ENCODE measurements at regions not wholly inside any gene's neighbourhood (a gene's known extent, or its start where the extent isn't known, plus 50 kb on each side); places are given as distances from the start of the nearest gene placed in this dataset.

GRCh38 chrX:65601530-65602220 is 65.8 kb upstream of the MSN start:
- H3K4me3 ChIP-seq (replicated peaks in 1 of 2; ENCODE audit: low read depth in 2 of 2, low read length in 2 of 2), result no peak overlapping the region
- peak; percentile 94 to 95 for DNase-seq (ENCODE audit: low read depth in 2 of 2)
- no peak for TF ChIP-seq CTCF (IDR thresholded peaks at IDR 0.05; ENCODE audit: low read depth, low read length)

GRCh38 chrX:65601126-65601525 is 66.3 kb upstream of the MSN start:
- H3K4me3 ChIP-seq (replicated peaks in 1 of 2; ENCODE audit: low read depth in 2 of 2, low read length in 2 of 2), result no peak overlapping the region
- no peak for TF ChIP-seq CTCF (IDR thresholded peaks at IDR 0.05; ENCODE audit: low read depth, low read length)
- no peak for DNase-seq (ENCODE audit: low read depth in 2 of 2)

GRCh38 chrX:65600106-65600505 is 65.5 kb upstream of the LAS1L start:
- no peak overlapping the region for H3K4me3 ChIP-seq (replicated peaks in 1 of 2; ENCODE audit: low read depth in 2 of 2, low read length in 2 of 2)
- TF ChIP-seq CTCF (IDR thresholded peaks at IDR 0.05; ENCODE audit: low read depth, low read length), result no peak
- DNase-seq (ENCODE audit: low read depth in 2 of 2), result no peak

- TF ChIP-seq CTCF (IDR thresholded peaks at IDR 0.05; ENCODE audit: low read depth, low read length), result no peak
- no peak overlapping the region for H3K4me3 ChIP-seq (replicated peaks in 1 of 2; ENCODE audit: low read depth in 2 of 2, low read length in 2 of 2)
- no peak for DNase-seq (ENCODE audit: low read depth in 2 of 2)
Observed at GRCh38 chrX:65598559-65599147, 64.1 kb upstream of the LAS1L start.

GRCh38 chrX:65596270-65597034 is 61.9 kb upstream of the LAS1L start:
- no peak overlapping the region for H3K4me3 ChIP-seq (replicated peaks in 1 of 2; ENCODE audit: low read depth in 2 of 2, low read length in 2 of 2)
- peak; percentile 54 to 71 for DNase-seq (ENCODE audit: low read depth in 2 of 2)
- no peak for TF ChIP-seq CTCF (IDR thresholded peaks at IDR 0.05; ENCODE audit: low read depth, low read length)

GRCh38 chrX:65595460-65595876 is 60.9 kb upstream of the LAS1L start:
- DNase-seq (ENCODE audit: low read depth in 2 of 2), result peak; percentile 95
- peak; percentile 94 for TF ChIP-seq CTCF (IDR thresholded peaks at IDR 0.05; ENCODE audit: low read depth, low read length)
- no peak overlapping the region for H3K4me3 ChIP-seq (replicated peaks in 1 of 2; ENCODE audit: low read depth in 2 of 2, low read length in 2 of 2)

Measured in cardiac fibroblast (primary cell).